Neural cell (in vitro differentiated cells): ENCODE measurements at regions not wholly inside any gene's neighbourhood (a gene's known extent, or its start where the extent isn't known, plus 50 kb on each side); places are given as distances from the start of the nearest gene placed in this dataset.

Experiments
- H2AFZ ChIP-seq: fragments of 200-600, 300-800 bp; sonication (generic), shearing (Covaris generic); 2 replicates; pipeline ENCODE4 v1.6.0; 2014; ENCODE audit warnings: low read depth, mild to moderate bottlenecking, antibody characterized with exemption, low read length, moderate library complexity
- H3F3A ChIP-seq: fragments of 200-600 bp; shearing (Covaris generic); 2 replicates; pipeline ENCODE4 v1.6.1; 2016; ENCODE audit warnings: mild to moderate bottlenecking, moderate library complexity, mixed read lengths, antibody characterized with exemption, low read length; ENCODE audit not compliant: insufficient read depth, poor library complexity, severe bottlenecking
- H3K27ac ChIP-seq: fragments of 200-600, 300-800 bp; sonication (generic), shearing (Covaris generic); 2 replicates; pipeline ENCODE4 v1.5.1; 2014; ENCODE audit warnings: mild to moderate bottlenecking, low read length, moderate library complexity
- H3K27me3 ChIP-seq: fragments of 300-800, 200-600 bp; sonication (generic), shearing (Covaris generic); 2 replicates; pipeline ENCODE4 v1.6.0; 2014; ENCODE audit warnings: mild to moderate bottlenecking, low read depth, low read length, moderate library complexity; ENCODE audit not compliant: insufficient read depth
- H3K36me3 ChIP-seq: fragments of 300-800, 200-600 bp; sonication (generic), shearing (Covaris generic); 2 replicates; pipeline ENCODE4 v1.5.1; 2014; ENCODE audit warnings: mild to moderate bottlenecking, antibody characterized with exemption, low read length, moderate library complexity; ENCODE audit not compliant: insufficient read depth
- H3K4me2 ChIP-seq: fragments of 300-800, 200-600 bp; sonication (generic), shearing (Covaris generic); 2 replicates; pipeline ENCODE4 v1.6.0; 2014; ENCODE audit warnings: mild to moderate bottlenecking, low read length
- H3K4me3 ChIP-seq: fragments of 300-800, 200-600 bp; sonication (generic), shearing (Covaris generic); 2 replicates; pipeline ENCODE4 v1.5.1; 2014; ENCODE audit warnings: mild to moderate bottlenecking, low read length, moderate library complexity
- H3K79me2 ChIP-seq: fragments of 200-600 bp; shearing (Covaris generic); replicated peaks from 2 replicates; pipeline ENCODE4 v1.6.0; 2014; ENCODE audit warnings: mild to moderate bottlenecking, low read length, moderate library complexity; ENCODE audit not compliant: insufficient read depth
- H3K9ac ChIP-seq: fragments of 300-800, 200-600 bp; sonication (generic), shearing (Covaris generic); 2 replicates; pipeline ENCODE4 v1.6.1; 2016; ENCODE audit warnings: mild to moderate bottlenecking, low read length, mixed read lengths
- H3K9me2 ChIP-seq: fragments of 200-600 bp; shearing (Covaris generic); 2 replicates; pipeline ENCODE4 v1.6.1; 2016; ENCODE audit warnings: mild to moderate bottlenecking, low read length, mixed read lengths; ENCODE audit not compliant: insufficient read depth
- H3K9me3 ChIP-seq: fragments of 200-600, 300-800 bp; sonication (generic), shearing (Covaris generic); 2 replicates; pipeline ENCODE4 v1.6.1; 2016; ENCODE audit warnings: mild to moderate bottlenecking, mixed run types, low read length, moderate library complexity, mixed read lengths
- H4K20me1 ChIP-seq: fragments of 200-600 bp; shearing (Covaris generic); 2 replicates; pipeline ENCODE4 v1.6.1; 2016; ENCODE audit warnings: mild to moderate bottlenecking, mixed run types; ENCODE audit not compliant: insufficient read depth
- CTCF ChIP-seq: fragments of 450-650 bp; IDR thresholded peaks from 2 replicates; pipeline ENCODE4 v1.5.1; 2014; ENCODE audit warnings: antibody characterized with exemption, mild to moderate bottlenecking, moderate library complexity; ENCODE audit not compliant: poor library complexity, severe bottlenecking
- EP300 ChIP-seq: fragments of 450-650 bp; conservative IDR thresholded peaks from 2 replicates; pipeline ENCODE4 v1.6.1; 2014; ENCODE audit warnings: antibody characterized with exemption, mild to moderate bottlenecking, moderate library complexity; ENCODE audit not compliant: poor library complexity, severe bottlenecking
- EZH2 ChIP-seq: fragments of 200-600, 300-800 bp; shearing (Covaris generic), sonication (generic); IDR thresholded peaks from 2 replicates; pipeline ENCODE4 v1.6.1; 2014; ENCODE audit warnings: antibody characterized with exemption, low read length, borderline replicate concordance, mild to moderate bottlenecking; ENCODE audit not compliant: insufficient read depth, poor library complexity, severe bottlenecking
- MXI1 ChIP-seq: fragments of 450-650 bp; conservative IDR thresholded peaks from 2 replicates; pipeline ENCODE4 v1.6.1; 2014; ENCODE audit warnings: antibody characterized with exemption, mild to moderate bottlenecking; ENCODE audit not compliant: poor library complexity, severe bottlenecking
- POLR2AphosphoS5 ChIP-seq: IDR thresholded peaks from 2 replicates; pipeline ENCODE4 v1.6.1; 2012
- RAD21 ChIP-seq: fragments of 450-650 bp; conservative IDR thresholded peaks from 2 replicates; pipeline ENCODE4 v1.6.1; 2014; ENCODE audit warnings: antibody characterized with exemption, mild to moderate bottlenecking, moderate library complexity
- REST ChIP-seq: IDR thresholded peaks from 2 replicates; pipeline ENCODE4 v1.6.1; 2012; ENCODE audit warnings: borderline replicate concordance
- SMC3 ChIP-seq: fragments of 450-650 bp; conservative IDR thresholded peaks from 2 replicates; pipeline ENCODE4 v1.6.1; 2014; ENCODE audit warnings: antibody characterized with exemption, mild to moderate bottlenecking, moderate library complexity; ENCODE audit not compliant: poor library complexity
- TAF1 ChIP-seq: IDR thresholded peaks from 2 replicates; pipeline ENCODE4 v1.6.1; 2012; ENCODE audit warnings: low read depth

- Histone ChIP-seq H3K36me3 (no peaks in the 10 kb centered on the region), H3K4me2 (no peak overlapping the region), H4K20me1 (no peaks in the 10 kb centered on the region), H3K27me3 (no peaks in the 10 kb centered on the region), H3K9me3 (no peaks in the 10 kb centered on the region), H3K9me2 (no peaks in the 10 kb centered on the region), H3K4me3 (no peak overlapping the region), H3K9ac (no peak overlapping the region), H3F3A (no peaks in the 10 kb centered on the region), H3K27ac (no peak overlapping the region), H3K79me2 (no peaks in the 10 kb centered on the region), H2AFZ (no peak overlapping the region)
- TF ChIP-seq POLR2AphosphoS5 (no peak), CTCF (no peak), SMC3 (no peak), EP300 (no peak), REST (no peak), MXI1 (no peak), RAD21 (no peak), EZH2 (no peak), TAF1 (no peak)
Measured at GRCh38 chr6:56364827-56365339, 117.5 kb upstream of the COL21A1 start.

- Histone ChIP-seq H3K79me2 (no peaks in the 10 kb centered on the region), H3K27me3 (no peaks in the 10 kb centered on the region), H2AFZ (no peak overlapping the region), H3K9ac (no peak overlapping the region), H3K27ac (no peak overlapping the region), H3K4me2 (no peak overlapping the region), H3K36me3 (no peaks in the 10 kb centered on the region), H3K9me3 (no peaks in the 10 kb centered on the region), H3K4me3 (no peak overlapping the region), H3F3A (no peaks in the 10 kb centered on the region), H3K9me2 (no peaks in the 10 kb centered on the region), H4K20me1 (no peaks in the 10 kb centered on the region)
- no peak for TF ChIP-seq REST
- TF ChIP-seq POLR2AphosphoS5, result no peak
- TF ChIP-seq TAF1, result no peak
- TF ChIP-seq EP300, result no peak
- TF ChIP-seq RAD21, result no peak
- no peak for TF ChIP-seq EZH2
- no peak for TF ChIP-seq SMC3
- TF ChIP-seq CTCF, result no peak
Measured at GRCh38 chr6:56364431-56364826, 117.0 kb upstream of the COL21A1 start.
